Mesendoderm (in vitro differentiated cells): ENCODE measurements at regions not wholly inside any gene's neighbourhood (a gene's known extent, or its start where the extent isn't known, plus 50 kb on each side); places are given as distances from the start of the nearest gene placed in this dataset.
A peak's percentile ranks its signal among the peaks of the same experiment; 100 is the strongest.

ENCODE experiments used
- DNase-seq: peaks from one replicate; pipeline ENCODE4 v3.0.0; 2013
- H2AK5ac ChIP-seq: 2 replicates; pipeline ENCODE4 v1.6.1; 2013; ENCODE audit warnings: low read length, inconsistent platforms
- H2BK120ac ChIP-seq: 2 replicates; pipeline ENCODE4 v1.6.1; 2013; ENCODE audit warnings: low read depth, mild to moderate bottlenecking, low read length, moderate library complexity, mixed read lengths
- H2BK15ac ChIP-seq: replicated peaks from 2 replicates; pipeline ENCODE4 v1.6.1; 2013; ENCODE audit warnings: low read depth, mild to moderate bottlenecking, moderate library complexity
- H2BK5ac ChIP-seq: 2 replicates; pipeline ENCODE4 v1.6.1; 2013; ENCODE audit warnings: low read length, inconsistent platforms
- H3K18ac ChIP-seq: 2 replicates; pipeline ENCODE4 v1.6.1; 2013; ENCODE audit warnings: mild to moderate bottlenecking, low read length, mixed read lengths
- H3K23ac ChIP-seq: one replicate; pipeline ENCODE4 v1.6.1; 2013; ENCODE audit warnings: low read length
- H3K27ac ChIP-seq: 2 replicates; pipeline ENCODE4 v1.5.1; 2013; ENCODE audit warnings: low read depth, mild to moderate bottlenecking, inconsistent platforms, low read length, moderate library complexity
- H3K27me3 ChIP-seq: 2 replicates; pipeline ENCODE4 v1.6.1; 2013; ENCODE audit warnings: low read length, control low read depth, mild to moderate bottlenecking, inconsistent platforms; ENCODE audit not compliant: insufficient read depth, poor library complexity
- H3K36me3 ChIP-seq: 2 replicates; pipeline ENCODE4 v1.6.1; 2013; ENCODE audit warnings: low read length, inconsistent platforms; ENCODE audit not compliant: control insufficient read depth, insufficient read depth
- H3K4ac ChIP-seq: one replicate; pipeline ENCODE4 v1.6.1; 2013; ENCODE audit warnings: low read depth, mild to moderate bottlenecking, low read length, moderate library complexity
- H3K4me1 ChIP-seq: 2 replicates; pipeline ENCODE4 v1.6.1; 2013; ENCODE audit warnings: low read depth, low read length, inconsistent platforms; ENCODE audit not compliant: control insufficient read depth
- H3K4me2 ChIP-seq: 2 replicates; pipeline ENCODE4 v1.6.1; 2013; ENCODE audit warnings: low read length
- H3K4me3 ChIP-seq: 2 replicates; pipeline ENCODE4 v1.5.1; 2013; ENCODE audit warnings: mild to moderate bottlenecking, low read length
- H3K56ac ChIP-seq: one replicate; pipeline ENCODE4 v1.6.1; 2013; ENCODE audit warnings: low read length
- H3K79me1 ChIP-seq: 2 replicates; pipeline ENCODE4 v1.6.1; 2013; ENCODE audit warnings: low read length, inconsistent platforms
- H3K79me2 ChIP-seq: 2 replicates; pipeline ENCODE4 v1.6.1; 2013; ENCODE audit warnings: mild to moderate bottlenecking, low read length; ENCODE audit not compliant: control insufficient read depth, insufficient read depth
- H3K9ac ChIP-seq: 2 replicates; pipeline ENCODE4 v1.6.1; 2013; ENCODE audit warnings: low read length, inconsistent platforms
- H4K5ac ChIP-seq: one replicate; pipeline ENCODE4 v1.6.1; 2013; ENCODE audit warnings: low read length
- H4K8ac ChIP-seq: one replicate; pipeline ENCODE4 v1.6.1; 2013; ENCODE audit warnings: low read depth, mild to moderate bottlenecking, control low read depth, low read length, moderate library complexity
- WGBS: extraction: QIAGEN DNeasy Blood & Tissue Kit; methylation state at CpG from one replicate; pipeline ENCODE4 v1.1.7; 2013; ENCODE audit warnings: low lambda C conversion rate, missing lambda C conversion rate; ENCODE audit not compliant: insufficient coverage; ENCODE audit errors: extremely low coverage; 5-methylcytosine and 5-hydroxymethylcytosine counted together

GRCh38 chr13:40064154-40065097, 409.0 kb downstream of the COG6 start:
- Histone ChIP-seq H3K4me3 (no peak overlapping the region), H3K4me2 (no peak overlapping the region), H3K23ac (no peak overlapping the region), H3K79me1 (no peaks in the 10 kb centered on the region), H4K5ac (no peak overlapping the region), H3K27ac (no peak overlapping the region), H3K9ac (no peak overlapping the region), H2BK120ac (no peak overlapping the region), H4K8ac (no peak overlapping the region), H2BK15ac (no peak overlapping the region), H3K79me2 (no peaks in the 10 kb centered on the region), H3K27me3 (no peaks in the 10 kb centered on the region), H3K36me3 (no peaks in the 10 kb centered on the region), H3K4ac (no peak overlapping the region), H3K56ac (no peak overlapping the region), H2BK5ac (no peak overlapping the region), H2AK5ac (no peak overlapping the region), H3K18ac (no peak overlapping the region), H3K4me1 (no peaks in the 10 kb centered on the region)
- no peak for DNase-seq
- no CpG with 5 or more reads among the region's 10 CpGs for WGBS

GRCh38 chr13:40069173-40070044, 413.9 kb downstream of the COG6 start:
- Histone ChIP-seq H2BK120ac (no peak overlapping the region), H3K79me2 (no peaks in the 10 kb centered on the region), H3K4me2 (no peak overlapping the region), H3K9ac (no peak overlapping the region), H2BK5ac (no peak overlapping the region), H3K23ac (no peak overlapping the region), H3K4me3 (no peak overlapping the region), H2BK15ac (no peak overlapping the region), H3K36me3 (no peaks in the 10 kb centered on the region), H3K18ac (no peak overlapping the region), H3K79me1 (no peaks in the 10 kb centered on the region), H2AK5ac (no peak overlapping the region), H4K5ac (no peak overlapping the region), H4K8ac (no peak overlapping the region), H3K4ac (no peak overlapping the region), H3K27ac (no peak overlapping the region), H3K4me1 (peaks cover 2% of the 10 kb centered on the region), H3K27me3 (no peaks in the 10 kb centered on the region), H3K56ac (no peak overlapping the region)
- peak; percentile 77 for DNase-seq
- no CpG with 5 or more reads among the region's 11 CpGs for WGBS

GRCh38 chr13:40070357-40070756, 414.9 kb downstream of the COG6 start:
- Histone ChIP-seq H3K79me1 (no peaks in the 10 kb centered on the region), H3K18ac (no peak overlapping the region), H3K4ac (no peak overlapping the region), H2BK15ac (no peak overlapping the region), H3K4me1 (peaks cover 2% of the 10 kb centered on the region), H3K79me2 (no peaks in the 10 kb centered on the region), H3K27me3 (no peaks in the 10 kb centered on the region), H3K36me3 (no peaks in the 10 kb centered on the region), H3K23ac (no peak overlapping the region), H3K4me3 (no peak overlapping the region), H3K4me2 (no peak overlapping the region), H3K27ac (no peak overlapping the region), H3K9ac (no peak overlapping the region), H4K8ac (no peak overlapping the region), H2AK5ac (no peak overlapping the region), H2BK5ac (no peak overlapping the region), H3K56ac (no peak overlapping the region), H4K5ac (no peak overlapping the region), H2BK120ac (no peak overlapping the region)
- no CpG with 5 or more reads among the region's 3 CpGs for WGBS
- DNase-seq: no peak

GRCh38 chr13:40072663-40073120, 417.2 kb downstream of the COG6 start:
- Histone ChIP-seq H4K5ac (no peak overlapping the region), H3K4ac (no peak overlapping the region), H2AK5ac (no peak overlapping the region), H3K56ac (no peak overlapping the region), H3K23ac (no peak overlapping the region), H3K79me2 (no peaks in the 10 kb centered on the region), H4K8ac (no peak overlapping the region), H3K9ac (no peak overlapping the region), H3K4me2 (no peak overlapping the region), H2BK15ac (no peak overlapping the region), H3K27ac (no peak overlapping the region), H2BK120ac (no peak overlapping the region), H3K4me1 (peaks cover 2% of the 10 kb centered on the region), H3K18ac (no peak overlapping the region), H3K4me3 (no peak overlapping the region), H3K79me1 (no peaks in the 10 kb centered on the region), H3K27me3 (no peaks in the 10 kb centered on the region), H2BK5ac (no peak overlapping the region), H3K36me3 (no peaks in the 10 kb centered on the region)
- no CpG with 5 or more reads among the region's 4 CpGs for WGBS
- no peak for DNase-seq

- DNase-seq: peak; percentile 36
- Histone ChIP-seq H2BK120ac (no peak overlapping the region), H3K4me3 (no peak overlapping the region), H3K4ac (no peak overlapping the region), H3K23ac (no peak overlapping the region), H3K4me1 (peaks cover 2% of the 10 kb centered on the region), H3K36me3 (no peaks in the 10 kb centered on the region), H2BK5ac (no peak overlapping the region), H3K79me2 (no peaks in the 10 kb centered on the region), H3K4me2 (no peak overlapping the region), H3K18ac (no peak overlapping the region), H3K27ac (no peak overlapping the region), H2BK15ac (no peak overlapping the region), H3K9ac (no peak overlapping the region), H3K79me1 (no peaks in the 10 kb centered on the region), H3K27me3 (no peaks in the 10 kb centered on the region), H4K5ac (no peak overlapping the region), H2AK5ac (no peak overlapping the region), H3K56ac (peak overlapping the region; percentile 47), H4K8ac (no peak overlapping the region)
- no CpG with 5 or more reads among the region's 3 CpGs for WGBS
Measured at GRCh38 chr13:40074338-40074737, 418.9 kb downstream of the COG6 start.
